ENCODE measurements at regions not wholly inside any gene's neighbourhood (a gene's known extent, or its start where the extent isn't known, plus 50 kb on each side); places are given as distances from the start of the nearest gene placed in this dataset.

- H3K4me3 ChIP-seq, result no peak overlapping the region
- intact Hi-C loops (cut with micrococcal nuclease), result no loop called here
- no peak overlapping the region for H3K9ac ChIP-seq (ENCODE audit: insufficient read depth in 1 of 2, low read depth in 2 of 2, low read length in 2 of 2)
- POLR2A ChIA-PET, result no interaction called here
- H3K27me3 ChIP-seq (ENCODE audit: control insufficient read depth in 2 of 2, insufficient read depth in 2 of 2, low read length in 2 of 2), result peaks cover 2 to 26% of the 10 kb centered on the region in 2 experiments; a peak in 4 of 5 replicates
- DNase-seq (ENCODE audit: extremely low read depth in 1 of 4, low spot score in 3 of 4), result no peak
- no peaks in the 10 kb centered on the region for H3K79me2 ChIP-seq (ENCODE audit: control insufficient read depth, insufficient read depth, low read length)
- WGBS (ENCODE audit: insufficient coverage, low coverage, missing lambda C conversion rate), result 14% methylated on average over 3 of the region's 3 CpGs
- no peaks in the 10 kb centered on the region for H3K36me3 ChIP-seq (ENCODE audit: control insufficient read depth, insufficient read depth, low read length)
- no peak overlapping the region for H3K4me2 ChIP-seq (ENCODE audit: insufficient read depth, low read length)
- no peak for FAIRE-seq
- in situ Hi-C loops (cut with MboI), result no loop called here
- H3K9me1 ChIP-seq (ENCODE audit: control insufficient read depth, insufficient read depth, low read length), result no peaks in the 10 kb centered on the region
- no peaks in the 10 kb centered on the region; the same call in 1 of the 2 replicates for H4K20me1 ChIP-seq (replicated peaks; ENCODE audit: control insufficient read depth, insufficient read depth, low read length)
- ATAC-seq, result no peak
- no peaks in the 10 kb centered on the region for H3K9me3 ChIP-seq (replicated peaks; ENCODE audit: control insufficient read depth, insufficient read depth, low read depth, low read length)
- no TSS peak for BruUV-seq (replicated peaks)
- no peak overlapping the region for H2AFZ ChIP-seq (ENCODE audit: low read depth, low read length)
- H3K4me1 ChIP-seq (replicated peaks in 1 of 2; ENCODE audit: control insufficient read depth in 2 of 2, insufficient read depth in 2 of 2, low read length in 2 of 2), result no peaks in the 10 kb centered on the region
- no peak overlapping the region for H3K27ac ChIP-seq (ENCODE audit: extremely low read depth, low read depth, low read length)
- CTCF ChIA-PET (ENCODE audit: low intra/inter-chr PET ratio), result no interaction called here
- TF ChIP-seq JUN (IDR thresholded peaks at IDR 0.05; ENCODE audit: borderline replicate concordance, low read depth, low read length) (no peak), JUN (CRISPR knock-in tag; IDR thresholded peaks at IDR 0.05; ENCODE audit: borderline replicate concordance) (no peak), NFXL1 (CRISPR knock-in tag; IDR thresholded peaks at IDR 0.05) (no peak), FOSL1 (tag; conservative IDR thresholded peaks at IDR 0.05) (peak; percentile 83), POLR2G (IDR thresholded peaks at IDR 0.05; ENCODE audit: low read depth, low read length) (no peak), NCOA2 (IDR thresholded peaks at IDR 0.05; ENCODE audit: partially characterized antibody in 2 of 2) (no peak)
Observed at GRCh38 chr2:128585706-128586105, 267.0 kb upstream of the HS6ST1 start.

GRCh38 chr2:128589681-128590080, 271.0 kb upstream of the HS6ST1 start:
- ChIA-PET CTCF (ENCODE audit: low intra/inter-chr PET ratio) (no interaction called here), POLR2A (no interaction called here)
- H3K4me2 ChIP-seq (ENCODE audit: insufficient read depth, low read length), result no peak overlapping the region
- no peaks in the 10 kb centered on the region; the same call in 1 of the 2 replicates for H4K20me1 ChIP-seq (replicated peaks; ENCODE audit: control insufficient read depth, insufficient read depth, low read length)
- DNase-seq (ENCODE audit: extremely low read depth in 1 of 4, low spot score in 3 of 4), result peak in 1 of 4 experiments; percentile 19
- H3K36me3 ChIP-seq (ENCODE audit: control insufficient read depth, insufficient read depth, low read length), result no peaks in the 10 kb centered on the region
- intact Hi-C loops (cut with micrococcal nuclease) (no loop called here), in situ Hi-C loops (cut with MboI) (no loop called here)
- H3K27me3 ChIP-seq (ENCODE audit: control insufficient read depth in 2 of 2, insufficient read depth in 2 of 2, low read length in 2 of 2), result peaks cover 5 to 36% of the 10 kb centered on the region in 2 experiments; a peak in 4 of 5 replicates
- H3K4me1 ChIP-seq (replicated peaks in 1 of 2; ENCODE audit: control insufficient read depth in 2 of 2, insufficient read depth in 2 of 2, low read length in 2 of 2), result no peaks in the 10 kb centered on the region
- no peaks in the 10 kb centered on the region for H3K79me2 ChIP-seq (ENCODE audit: control insufficient read depth, insufficient read depth, low read length)
- BruUV-seq (replicated peaks), result no TSS peak
- WGBS (ENCODE audit: insufficient coverage, low coverage, missing lambda C conversion rate), result 2% methylated on average over 6 of the region's 6 CpGs
- no peak overlapping the region for H3K4me3 ChIP-seq
- H2AFZ ChIP-seq (ENCODE audit: low read depth, low read length), result no peak overlapping the region
- no peak for FAIRE-seq
- no peaks in the 10 kb centered on the region for H3K9me3 ChIP-seq (replicated peaks; ENCODE audit: control insufficient read depth, insufficient read depth, low read depth, low read length)
- no peak overlapping the region for H3K9ac ChIP-seq (ENCODE audit: insufficient read depth in 1 of 2, low read depth in 2 of 2, low read length in 2 of 2)
- ATAC-seq, result no peak
- H3K9me1 ChIP-seq (ENCODE audit: control insufficient read depth, insufficient read depth, low read length), result no peaks in the 10 kb centered on the region
- TF ChIP-seq SREBF2 (CRISPR knock-in tag; IDR thresholded peaks at IDR 0.05), result no peak
- no peak for TF ChIP-seq IRF2 (CRISPR knock-in tag; IDR thresholded peaks at IDR 0.05)
- TF ChIP-seq TAF1 (IDR thresholded peaks at IDR 0.05; ENCODE audit: control insufficient read depth, extremely low read depth, insufficient read depth, low read length, severe bottlenecking), result no peak
- H3K27ac ChIP-seq (ENCODE audit: extremely low read depth, low read depth, low read length), result no peak overlapping the region
